GM21619 (cell line): ENCODE measurements at regions not wholly inside any gene's neighbourhood (a gene's known extent, or its start where the extent isn't known, plus 50 kb on each side); places are given as distances from the start of the nearest gene placed in this dataset.
"Not testable (repeated sequence)": the region's sequence is repeated elsewhere in the genome, so short reads cannot be mapped to it uniquely, and the experiment has no call there.

Experiments
- ATAC-seq: cut with Tn5 transposase; IDR thresholded peaks from one replicate; pipeline ENCODE4 v1.9.1; 2021; ENCODE audit not compliant: unreplicated experiment

- no peak for ATAC-seq
Observed at GRCh38 chr5:23718564-23718963, 211.2 kb downstream of the PRDM9 start.

- ATAC-seq, result no peak
Observed at GRCh38 chr5:23721336-23721735, 213.9 kb downstream of the PRDM9 start.

GRCh38 chr5:23727271-23727670 lies 219.9 kb downstream of the PRDM9 start:
- no peak for ATAC-seq

- no peak for ATAC-seq
Observed at GRCh38 chr5:23730023-23730422, 222.6 kb downstream of the PRDM9 start.

GRCh38 chr5:23740029-23740428 lies 232.6 kb downstream of the PRDM9 start:
- no peak for ATAC-seq

GRCh38 chr5:23742701-23743100 lies 235.3 kb downstream of the PRDM9 start:
- ATAC-seq, result no peak

GRCh38 chr5:23755906-23756305 lies 248.5 kb downstream of the PRDM9 start:
- ATAC-seq, result no peak

- ATAC-seq, result no peak
Observed at GRCh38 chr5:23756779-23757178, 249.4 kb downstream of the PRDM9 start.

GRCh38 chr5:23763170-23763569 lies 255.8 kb downstream of the PRDM9 start:
- ATAC-seq, result no peak

GRCh38 chr5:23776684-23777083 lies 269.3 kb downstream of the PRDM9 start:
- no peak for ATAC-seq

GRCh38 chr5:23800307-23800706 lies 292.9 kb downstream of the PRDM9 start:
- not testable (repeated sequence) for ATAC-seq

GRCh38 chr5:23820765-23821471 lies 313.5 kb downstream of the PRDM9 start:
- ATAC-seq, result no peak

GRCh38 chr5:23823521-23823920 lies 316.1 kb downstream of the PRDM9 start:
- ATAC-seq, result no peak

GRCh38 chr5:23825196-23825595 lies 317.8 kb downstream of the PRDM9 start:
- ATAC-seq, result no peak

- no peak for ATAC-seq
Observed at GRCh38 chr5:23840083-23840482, 332.7 kb downstream of the PRDM9 start.

GRCh38 chr5:23864786-23865185 lies 357.4 kb downstream of the PRDM9 start:
- no peak for ATAC-seq

GRCh38 chr5:23877847-23878246 lies 370.4 kb downstream of the PRDM9 start:
- no peak for ATAC-seq

GRCh38 chr5:23884405-23885031 lies 377.1 kb downstream of the PRDM9 start:
- no peak for ATAC-seq

GRCh38 chr5:23893561-23893960 lies 386.2 kb downstream of the PRDM9 start:
- ATAC-seq, result no peak

GRCh38 chr5:23895614-23896013 lies 388.2 kb downstream of the PRDM9 start:
- no peak for ATAC-seq

- ATAC-seq, result no peak
Observed at GRCh38 chr5:23930985-23931384, 423.6 kb downstream of the PRDM9 start.

- not testable (repeated sequence) for ATAC-seq
Observed at GRCh38 chr5:23951261-23951928, 444.0 kb downstream of the PRDM9 start.
